Choroid plexus epithelial cell (primary cell): ENCODE measurements at regions not wholly inside any gene's neighbourhood (a gene's known extent, or its start where the extent isn't known, plus 50 kb on each side); places are given as distances from the start of the nearest gene placed in this dataset.

Experiments
- DNase-seq: peaks from one replicate; pipeline ENCODE4 v3.0.0-alpha.2; 2010; ENCODE audit warnings: low read depth
- H3K4me3 ChIP-seq: 2 replicates; pipeline ENCODE4 v1.5.1; 2011; ENCODE audit warnings: low read depth, mild to moderate bottlenecking, control low read depth, low read length, moderate library complexity
- TF ChIP-seq, protein P1 (sequence below): conservative IDR thresholded peaks from 2 replicates; pipeline ENCODE4 v1.5.1; 2011; ENCODE audit warnings: low read depth, mild to moderate bottlenecking, control low read depth, inconsistent platforms, low read length, moderate library complexity

GRCh38 chr6:120992257-120992656 lies 342.0 kb downstream of the TBC1D32 start:
- no peak for DNase-seq
- no peak overlapping the region for H3K4me3 ChIP-seq
- TF ChIP-seq, protein P1, sequence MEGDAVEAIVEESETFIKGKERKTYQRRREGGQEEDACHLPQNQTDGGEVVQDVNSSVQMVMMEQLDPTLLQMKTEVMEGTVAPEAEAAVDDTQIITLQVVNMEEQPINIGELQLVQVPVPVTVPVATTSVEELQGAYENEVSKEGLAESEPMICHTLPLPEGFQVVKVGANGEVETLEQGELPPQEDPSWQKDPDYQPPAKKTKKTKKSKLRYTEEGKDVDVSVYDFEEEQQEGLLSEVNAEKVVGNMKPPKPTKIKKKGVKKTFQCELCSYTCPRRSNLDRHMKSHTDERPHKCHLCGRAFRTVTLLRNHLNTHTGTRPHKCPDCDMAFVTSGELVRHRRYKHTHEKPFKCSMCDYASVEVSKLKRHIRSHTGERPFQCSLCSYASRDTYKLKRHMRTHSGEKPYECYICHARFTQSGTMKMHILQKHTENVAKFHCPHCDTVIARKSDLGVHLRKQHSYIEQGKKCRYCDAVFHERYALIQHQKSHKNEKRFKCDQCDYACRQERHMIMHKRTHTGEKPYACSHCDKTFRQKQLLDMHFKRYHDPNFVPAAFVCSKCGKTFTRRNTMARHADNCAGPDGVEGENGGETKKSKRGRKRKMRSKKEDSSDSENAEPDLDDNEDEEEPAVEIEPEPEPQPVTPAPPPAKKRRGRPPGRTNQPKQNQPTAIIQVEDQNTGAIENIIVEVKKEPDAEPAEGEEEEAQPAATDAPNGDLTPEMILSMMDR: no peak

DNA sequence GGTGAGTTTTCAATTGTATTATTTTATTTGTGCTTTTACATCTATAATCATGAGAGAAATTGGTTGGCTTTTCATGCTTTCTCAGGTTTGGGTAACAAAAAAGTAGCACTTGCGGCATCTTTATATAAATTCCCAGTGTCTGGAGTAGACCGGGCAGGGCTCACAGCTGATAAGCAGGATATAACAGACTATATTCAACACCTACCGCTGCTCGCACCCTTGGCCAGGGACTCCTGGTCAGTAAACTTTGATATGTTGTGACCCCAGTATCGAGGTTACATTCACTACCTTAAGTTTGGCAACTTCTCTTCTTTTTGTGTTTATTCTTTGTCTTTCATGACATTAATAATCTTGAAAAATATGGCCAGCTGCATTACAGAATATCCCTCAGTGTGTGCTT lies 343.4 kb downstream of the TBC1D32 start:
- DNase-seq: no peak
- TF ChIP-seq, protein P1: no peak
- no peak overlapping the region for H3K4me3 ChIP-seq

DNA sequence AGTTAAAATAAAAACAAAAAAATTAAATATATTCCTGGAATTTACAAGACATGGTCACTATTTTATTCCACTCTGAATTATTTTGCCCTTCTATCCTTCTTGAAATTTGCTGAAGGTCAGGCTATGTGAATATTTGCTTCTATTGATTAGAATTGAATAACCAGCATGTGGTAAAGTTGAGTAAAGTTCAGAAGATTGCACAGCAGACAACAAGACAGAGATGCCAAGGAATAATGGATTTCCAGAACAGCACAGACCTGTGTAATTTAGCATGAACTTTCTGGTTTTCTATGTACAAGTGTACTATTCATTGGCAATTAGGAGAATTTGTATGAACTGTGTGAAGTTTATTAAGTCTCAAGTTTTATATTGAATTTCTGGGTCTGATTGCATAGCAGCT lies 352.4 kb downstream of the TBC1D32 start:
- no peak overlapping the region for H3K4me3 ChIP-seq
- no peak for DNase-seq
- TF ChIP-seq, protein P1: no peak

- DNase-seq: no peak
- TF ChIP-seq, protein P1: no peak
- H3K4me3 ChIP-seq: no peak overlapping the region
These were observed 368.0 kb downstream of the TBC1D32 start for GRCh38 chr6:120966321-120966720.

DNA sequence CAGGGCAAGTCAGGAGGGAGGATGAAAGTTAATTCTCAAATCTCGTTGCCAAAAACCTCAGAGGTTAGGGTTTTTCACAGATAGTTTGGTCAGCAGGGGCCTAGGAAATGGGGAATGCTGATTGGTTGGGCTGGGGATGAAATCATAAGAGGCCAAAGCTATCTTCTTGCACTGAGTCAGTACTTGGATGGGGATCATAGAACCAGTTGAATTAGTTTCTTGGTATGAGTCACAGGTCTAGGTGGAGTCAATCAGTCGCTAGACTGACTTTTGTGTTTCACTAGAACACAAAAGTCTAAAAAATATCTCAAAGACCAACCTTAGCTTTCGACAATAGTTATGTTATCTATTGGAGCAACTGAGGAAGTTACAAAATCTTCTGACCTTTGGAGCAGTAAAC lies 368.5 kb downstream of the TBC1D32 start:
- no peak for DNase-seq
- TF ChIP-seq, protein P1: no peak
- H3K4me3 ChIP-seq: no peak overlapping the region

DNA sequence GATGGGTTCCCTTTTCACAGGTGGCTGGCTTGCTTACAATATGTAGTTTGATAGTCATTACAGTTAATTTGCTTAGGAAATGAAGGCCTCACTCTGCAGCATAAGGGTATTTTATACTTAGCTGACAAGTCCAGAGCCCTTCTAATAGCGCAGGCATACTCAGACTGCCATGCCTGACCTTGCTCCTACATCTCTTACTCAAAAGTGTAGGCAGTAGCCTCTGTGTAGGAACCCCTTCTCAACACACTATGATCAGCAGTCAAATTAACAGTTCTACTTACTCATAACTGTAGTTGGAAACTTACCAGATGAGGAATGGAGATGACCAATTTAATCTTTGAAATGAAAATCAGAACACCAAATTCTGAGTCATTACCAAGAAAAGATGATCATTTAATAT lies 373.5 kb downstream of the TBC1D32 start:
- TF ChIP-seq, protein P1: no peak
- H3K4me3 ChIP-seq: no peak overlapping the region
- no peak for DNase-seq

DNA sequence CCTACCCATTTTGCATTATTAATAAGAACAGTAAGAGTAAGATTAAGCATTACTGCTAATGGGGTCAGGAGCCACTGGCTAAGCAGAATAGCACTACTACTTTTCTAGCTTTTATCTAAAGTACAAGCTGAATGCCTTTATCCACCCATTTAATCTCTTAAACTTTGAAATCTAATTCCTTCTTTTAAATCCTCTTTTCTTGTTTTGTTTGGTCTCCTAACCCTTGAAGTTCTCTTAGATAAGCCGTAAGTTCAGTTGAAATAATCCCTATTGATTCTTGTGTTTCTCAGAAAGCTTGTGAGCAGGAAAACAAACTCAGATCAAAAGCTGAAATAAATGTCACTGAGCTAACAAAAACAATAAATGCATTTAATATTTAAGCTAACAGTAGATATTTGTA lies 380.2 kb downstream of the TBC1D32 start:
- H3K4me3 ChIP-seq: no peak overlapping the region
- TF ChIP-seq, protein P1: no peak
- no peak for DNase-seq
